Stimulated activated naive CD8-positive, alpha-beta T cell treated with anti-CD3 and anti-CD28 coated beads, Interleukin-15, Interleukin-2, amounts not matched to agents 100 U/mL and 50 U/mL, for 24 hours (primary cell): ENCODE measurements at regions not wholly inside any gene's neighbourhood (a gene's known extent, or its start where the extent isn't known, plus 50 kb on each side); places are given as distances from the start of the nearest gene placed in this dataset.
"Not testable (repeated sequence)": the region's sequence is repeated elsewhere in the genome, so short reads cannot be mapped to it uniquely, and the experiment has no call there.

Source experiments
- ATAC-seq: fragments of 150-1000 bp; cut with Tn5 transposase; one replicate; pipeline ENCODE4 v1.10.0; 2021
- DNase-seq: peaks from one replicate; pipeline ENCODE4 v3.0.0; 2021

DNA sequence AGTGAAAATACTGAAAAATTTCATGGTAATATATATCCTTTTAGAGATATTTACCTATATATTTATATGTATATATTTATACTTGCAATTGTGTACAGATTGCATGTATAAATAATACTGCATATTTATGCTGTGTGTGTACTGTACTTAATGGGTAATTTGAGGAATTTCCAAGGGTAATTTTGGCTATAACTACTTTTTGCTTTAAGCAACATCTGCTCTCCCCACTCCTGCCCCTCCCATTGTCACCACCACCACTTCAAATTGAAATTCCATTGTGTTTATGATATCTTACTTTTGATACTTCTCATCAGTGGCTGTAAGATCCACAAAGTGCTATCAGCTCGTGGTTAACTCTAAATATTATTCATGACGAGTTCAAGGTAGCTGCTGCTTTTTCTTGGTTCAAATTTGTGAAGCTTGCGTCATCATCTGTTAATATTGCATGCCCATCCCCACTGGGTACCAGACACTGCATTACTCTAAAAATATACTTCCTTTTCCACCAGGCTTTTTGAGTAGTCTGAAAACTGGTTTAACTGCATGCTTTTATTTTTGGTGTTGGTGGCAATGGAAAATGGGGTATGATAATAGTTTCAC lies 91.7 kb upstream of the MITF start:
- ATAC-seq (no peak), DNase-seq (no peak)

DNA sequence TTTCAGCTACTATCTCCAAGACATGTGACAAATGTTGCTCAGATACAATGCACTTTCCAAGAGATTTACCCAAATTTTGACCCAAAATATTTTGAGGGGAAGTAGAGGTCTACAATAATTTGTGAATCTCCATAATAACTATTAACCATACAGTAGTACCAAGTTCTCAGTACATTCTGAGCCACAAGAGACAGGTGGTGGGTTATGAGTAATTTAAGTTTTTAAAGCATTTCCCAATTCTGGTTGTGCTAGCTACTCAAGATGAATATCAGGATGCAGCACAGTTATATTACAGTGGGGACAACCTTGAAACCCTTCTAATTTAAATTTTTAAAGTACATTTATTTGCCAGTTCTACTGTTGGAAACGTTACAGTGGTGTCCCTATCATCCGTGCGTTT lies 92.2 kb upstream of the MITF start:
- no peak for DNase-seq
- ATAC-seq, result no peak

DNA sequence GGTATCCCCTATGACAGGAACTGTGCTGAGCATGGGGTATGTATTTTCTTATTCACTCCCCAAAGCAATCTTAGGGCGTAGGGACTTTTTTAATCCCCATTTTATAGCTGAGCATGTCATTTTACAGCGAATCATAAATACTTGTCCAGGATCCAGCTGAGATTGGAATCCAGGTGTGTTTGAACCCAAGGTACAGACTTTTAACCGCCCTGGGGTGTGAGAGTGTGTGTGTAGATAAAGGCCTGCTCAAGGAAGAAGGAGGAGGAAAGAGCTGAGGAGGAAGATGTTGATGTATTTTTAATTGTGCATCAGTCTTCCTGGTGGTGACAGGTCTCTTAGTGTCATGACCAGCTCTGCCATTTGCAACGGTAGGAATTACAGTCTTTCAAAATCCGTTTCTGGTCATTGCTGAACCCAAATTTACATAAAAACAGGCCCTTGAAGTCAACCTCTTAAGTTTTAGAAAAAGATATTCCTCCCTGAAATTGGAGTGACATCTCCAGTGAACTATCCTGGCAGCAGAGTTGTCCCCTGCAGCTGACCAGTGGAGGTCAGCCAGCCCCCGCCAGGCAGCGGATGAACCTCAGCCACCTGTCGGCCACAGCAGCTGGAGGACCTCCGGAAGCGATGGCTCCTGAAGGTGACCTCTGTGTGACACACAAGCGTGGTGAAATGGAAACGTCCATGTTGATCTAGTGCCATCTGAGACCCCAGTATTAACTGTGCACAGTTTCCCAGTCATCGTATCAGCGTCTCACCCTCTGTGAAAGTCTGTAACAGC lies 92.8 kb upstream of the MITF start:
- DNase-seq (no peak), ATAC-seq (no peak)

DNA sequence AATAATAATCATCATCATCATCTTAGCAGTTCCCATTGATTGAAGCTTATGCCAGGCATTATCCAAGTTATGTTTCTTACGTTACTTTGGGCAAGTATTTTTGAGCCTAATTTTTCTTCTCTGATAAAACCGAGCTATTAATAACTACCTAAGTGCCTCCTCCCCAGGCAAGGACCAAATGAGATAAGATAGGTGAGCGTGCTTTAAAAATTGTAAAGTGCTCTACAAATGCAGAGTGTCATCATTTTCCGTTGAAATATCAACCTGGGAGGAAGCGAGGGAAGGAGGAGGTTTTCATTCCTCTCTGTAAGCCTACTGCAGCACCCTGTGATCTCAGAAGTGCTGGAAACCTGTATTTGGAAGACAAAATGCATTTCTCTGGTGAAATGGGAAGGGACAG lies 96.7 kb upstream of the MITF start:
- ATAC-seq, result no peak
- DNase-seq, result no peak

DNA sequence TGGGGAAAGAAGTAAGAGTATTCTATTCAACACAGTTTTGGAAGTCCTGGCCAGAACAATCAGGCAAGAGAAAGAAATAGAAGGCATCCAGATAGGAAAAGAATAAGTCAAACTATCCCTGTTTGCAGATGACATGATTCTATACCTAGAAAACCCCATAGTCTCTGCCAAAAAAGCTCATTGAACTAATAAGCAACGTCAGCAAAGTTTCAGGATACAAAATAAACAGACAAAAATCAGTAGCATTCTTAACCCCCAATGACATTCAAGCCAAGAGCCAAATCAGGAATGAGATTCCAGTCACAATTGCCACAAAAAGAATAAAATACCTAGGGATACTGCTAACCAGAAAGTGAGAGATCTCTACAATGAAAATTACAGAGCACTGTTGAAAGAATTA lies 99.4 kb upstream of the MITF start:
- ATAC-seq (no peak), DNase-seq (no peak)

DNA sequence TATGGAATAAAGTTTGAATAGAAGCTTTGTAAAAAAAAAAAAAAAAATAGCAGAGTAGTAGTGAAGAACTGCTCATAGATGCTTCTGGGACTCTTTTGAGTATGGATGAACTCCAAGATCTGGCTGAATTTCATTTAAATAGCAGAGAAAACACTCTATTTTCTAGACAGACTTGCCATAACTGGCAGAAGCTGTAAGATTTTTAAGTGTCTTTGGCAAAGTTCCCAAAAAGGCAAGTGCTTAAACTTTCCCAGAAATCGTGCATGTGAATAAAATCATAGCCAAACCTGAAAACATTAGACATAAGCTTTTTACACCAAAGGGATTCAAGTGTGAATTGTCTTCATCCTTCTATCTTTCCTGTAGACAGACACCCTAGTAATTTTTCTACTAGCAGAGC lies 110.3 kb upstream of the MITF start:
- ATAC-seq (no peak), DNase-seq (no peak)

DNA sequence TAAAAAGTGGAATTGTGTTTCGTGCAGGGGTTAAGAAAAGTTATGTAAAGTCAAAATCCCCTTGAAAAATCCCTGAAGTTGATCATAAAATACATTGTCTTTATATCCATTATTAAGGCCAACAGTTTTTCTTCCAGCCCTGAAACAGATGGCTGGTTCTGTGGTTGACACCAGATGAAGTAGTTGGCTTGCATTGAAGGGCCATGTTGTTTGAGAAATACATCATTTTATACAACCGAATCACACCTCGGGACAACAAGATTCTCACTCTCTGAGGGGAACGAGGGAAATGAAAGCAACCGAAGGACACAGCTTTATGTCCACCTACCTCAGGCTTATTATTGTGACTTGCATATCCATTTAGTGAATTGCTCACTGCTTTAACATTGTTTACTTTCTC lies 126.0 kb upstream of the MITF start:
- DNase-seq (no peak), ATAC-seq (no peak)

DNA sequence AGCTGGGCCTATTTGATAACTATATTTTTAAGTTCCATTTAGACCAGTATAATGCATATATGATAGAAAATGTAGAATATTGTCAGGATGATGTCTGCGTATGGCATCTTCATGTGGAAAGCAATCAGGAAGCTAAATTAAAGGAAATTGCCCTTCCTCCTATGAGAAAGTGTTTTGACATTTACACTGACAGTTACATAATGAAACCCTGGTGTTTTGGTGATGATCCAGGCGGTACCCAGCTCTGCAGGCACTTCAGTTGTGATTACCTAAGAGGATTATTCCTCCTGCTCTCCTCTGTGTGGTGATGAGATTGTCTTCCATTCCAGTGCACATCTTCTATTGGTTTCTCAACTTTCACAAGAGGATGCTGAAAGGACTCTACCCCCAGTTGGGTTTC lies 126.5 kb upstream of the MITF start:
- no peak for DNase-seq
- no peak for ATAC-seq

DNA sequence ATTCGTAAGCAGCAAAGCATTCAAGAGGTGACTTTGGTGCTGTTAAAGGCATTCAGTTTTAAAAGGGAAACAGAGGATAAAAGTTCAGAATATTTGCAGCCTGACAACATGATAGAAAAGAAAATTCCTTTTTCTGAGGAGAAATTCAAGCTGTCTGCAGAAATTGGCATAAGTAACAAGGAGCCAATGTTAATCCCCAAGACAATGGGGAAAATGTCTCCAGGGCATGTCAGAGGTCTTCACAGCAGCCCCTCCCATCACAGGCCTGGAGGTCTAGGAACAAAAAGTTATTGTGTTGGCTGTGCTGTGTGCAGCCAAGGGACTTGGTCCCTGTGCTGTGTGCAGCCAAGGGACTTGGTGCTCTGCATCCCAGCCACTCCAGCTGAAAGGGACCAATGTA lies 129.7 kb upstream of the MITF start:
- not testable (repeated sequence) for ATAC-seq, DNase-seq

DNA sequence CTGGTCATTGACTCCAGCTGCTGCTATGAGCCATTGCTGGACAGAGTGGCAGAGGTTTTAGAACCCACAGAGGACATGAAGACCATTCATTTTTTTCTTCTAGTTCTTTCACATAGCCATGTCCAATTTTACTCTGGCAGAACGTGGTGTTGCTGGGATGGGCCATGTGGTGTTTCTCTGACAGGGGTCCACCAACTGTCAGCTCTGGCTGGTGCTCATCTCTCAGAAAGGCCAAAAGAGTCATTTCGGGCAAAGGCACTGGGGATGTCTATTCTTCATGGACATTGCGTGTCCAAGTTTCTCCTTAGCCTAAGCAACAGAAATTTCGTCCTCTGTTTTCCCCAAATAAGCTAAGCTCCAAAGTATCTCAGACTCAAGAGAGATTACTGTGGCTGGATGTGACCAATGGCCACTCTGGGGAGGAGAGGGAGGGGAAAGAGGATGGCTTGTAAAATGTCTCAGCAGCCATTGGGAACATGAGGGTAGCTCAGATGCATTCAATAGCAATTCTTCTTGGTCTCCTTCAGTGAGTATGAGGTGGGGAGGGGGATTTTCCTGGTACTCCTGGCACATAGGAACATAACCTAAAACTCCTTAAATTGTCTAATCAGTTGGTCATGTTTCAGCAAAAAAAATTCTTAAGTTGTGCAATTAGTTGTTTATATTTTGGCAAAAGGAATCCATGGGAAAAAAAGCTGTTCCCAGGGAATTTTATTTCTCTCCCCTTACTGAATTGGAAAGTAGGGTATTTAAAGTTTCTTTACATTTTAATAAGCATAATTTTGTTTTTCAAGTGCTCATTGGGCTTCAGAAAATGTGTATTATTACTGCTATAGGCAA lies 131.6 kb upstream of the MITF start:
- DNase-seq (no peak), ATAC-seq (no peak)

DNA sequence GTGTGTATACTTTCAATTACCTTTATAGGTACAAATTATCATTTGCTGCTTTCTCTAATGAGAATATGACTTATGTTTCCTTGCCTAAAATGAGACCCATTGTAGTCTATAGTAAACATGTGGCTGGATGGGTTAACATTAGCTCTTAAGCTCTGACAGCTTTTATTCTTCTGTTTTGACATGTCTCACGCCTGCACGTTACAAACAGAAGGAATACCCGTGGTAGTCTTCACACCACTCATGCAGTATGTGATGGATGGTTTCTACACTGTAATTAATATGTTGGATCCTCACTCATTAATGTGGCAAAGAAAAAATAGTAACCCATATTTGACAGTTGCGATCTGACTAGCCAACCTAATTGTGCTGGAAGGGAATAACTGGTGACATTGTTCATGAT lies 133.4 kb upstream of the MITF start:
- no peak for ATAC-seq
- no peak for DNase-seq

DNA sequence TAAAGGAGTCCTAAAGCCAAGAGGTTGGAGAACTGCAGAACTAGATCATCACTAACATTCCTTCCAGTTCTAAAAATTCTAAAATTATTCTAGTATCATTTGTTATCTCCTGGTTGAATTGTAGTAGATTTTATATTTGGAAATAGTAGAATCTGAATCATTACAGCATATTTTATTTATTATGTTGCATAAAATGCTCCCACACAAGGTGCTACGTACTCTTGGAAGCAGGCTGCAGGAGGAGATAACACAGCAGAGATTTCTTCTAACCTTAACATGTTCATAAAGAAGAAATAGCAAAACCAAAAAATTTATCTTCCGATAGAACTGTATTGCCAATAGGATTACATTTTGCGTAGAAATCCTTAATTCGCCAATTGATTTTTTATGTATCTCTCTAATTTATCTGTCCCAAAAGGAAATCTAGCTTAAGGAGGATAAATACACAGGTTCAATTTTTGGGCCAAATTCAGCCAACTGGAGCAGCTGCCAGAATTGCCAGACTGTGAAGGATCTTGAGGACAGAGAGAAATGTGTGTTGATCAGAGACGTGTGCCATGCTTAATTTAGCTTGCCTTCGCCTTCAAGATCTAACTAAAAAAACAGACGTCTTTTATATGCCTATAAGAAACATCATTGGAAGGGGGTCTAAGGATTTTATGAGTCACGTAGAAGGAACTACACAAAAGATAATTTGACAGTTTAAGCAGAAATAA lies 134.4 kb upstream of the MITF start:
- no peak for ATAC-seq

DNA sequence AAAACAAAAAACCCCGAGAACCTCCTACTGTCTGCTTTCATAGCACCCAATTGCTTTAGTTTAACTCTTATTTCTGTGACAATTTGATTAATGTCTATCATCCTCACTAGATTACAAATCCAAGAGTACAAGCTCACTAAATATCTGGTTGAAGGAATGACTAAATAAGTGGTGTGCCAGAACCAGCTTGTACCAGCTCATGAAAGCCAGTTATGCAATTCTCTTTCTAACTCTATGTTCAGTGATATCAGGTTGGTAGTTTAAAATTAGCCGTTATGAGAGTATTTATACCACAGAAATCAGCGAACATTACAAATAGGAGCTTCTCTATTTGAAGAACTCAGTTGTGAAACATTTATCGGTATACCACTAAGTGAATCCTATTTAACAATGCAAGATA lies 137.2 kb upstream of the MITF start:
- ATAC-seq, result no peak
- no peak for DNase-seq

More for the DNA sequence above, 134.4 kb upstream of the MITF start:
- DNase-seq, result no peak

DNA sequence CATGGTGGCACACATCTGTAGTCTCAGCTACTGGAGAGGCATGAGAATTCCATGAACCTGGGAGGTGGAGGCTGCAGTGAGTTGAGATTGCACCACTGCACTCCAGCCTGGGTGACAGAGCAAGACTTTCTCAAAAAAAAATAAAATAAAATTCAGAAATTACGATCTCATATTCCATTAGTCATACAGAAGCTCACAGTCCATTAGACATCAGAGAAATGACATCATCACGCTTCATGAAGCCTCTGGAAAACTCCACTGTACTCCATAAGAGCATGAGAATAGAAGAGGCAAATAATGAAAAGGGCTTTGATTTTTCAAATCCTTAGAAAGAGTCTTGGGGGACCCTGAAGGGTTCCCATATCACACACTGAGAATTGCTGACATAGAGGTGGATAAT lies 145.0 kb upstream of the MITF start:
- no peak for ATAC-seq
- no peak for DNase-seq

DNA sequence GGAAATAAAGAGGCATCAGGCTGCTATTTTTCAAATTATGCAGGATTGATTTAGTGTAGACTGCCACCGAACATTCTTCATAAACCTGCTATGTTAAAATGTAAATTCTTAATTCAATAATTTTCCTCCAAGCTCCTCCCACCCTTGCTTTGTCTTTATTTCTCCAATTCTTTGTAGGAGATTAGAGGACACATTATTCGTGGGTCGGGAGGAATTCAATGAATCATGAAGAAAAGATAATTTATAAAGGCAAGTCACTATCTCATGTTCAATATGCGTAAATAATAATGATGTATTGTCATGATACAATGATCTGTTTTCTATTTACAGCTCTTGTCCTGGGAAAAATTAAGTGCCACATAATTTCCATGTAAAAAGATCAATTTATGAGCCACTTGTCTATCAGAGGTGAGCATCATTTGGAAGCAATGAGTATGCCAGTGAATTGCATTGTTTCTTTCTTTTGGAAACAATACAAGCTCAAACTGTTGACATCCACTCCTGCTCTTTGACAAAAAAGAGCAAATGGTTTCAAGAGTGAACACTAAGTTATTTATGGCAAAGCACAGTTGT lies 148.0 kb upstream of the MITF start:
- DNase-seq (no peak), ATAC-seq (no peak)

DNA sequence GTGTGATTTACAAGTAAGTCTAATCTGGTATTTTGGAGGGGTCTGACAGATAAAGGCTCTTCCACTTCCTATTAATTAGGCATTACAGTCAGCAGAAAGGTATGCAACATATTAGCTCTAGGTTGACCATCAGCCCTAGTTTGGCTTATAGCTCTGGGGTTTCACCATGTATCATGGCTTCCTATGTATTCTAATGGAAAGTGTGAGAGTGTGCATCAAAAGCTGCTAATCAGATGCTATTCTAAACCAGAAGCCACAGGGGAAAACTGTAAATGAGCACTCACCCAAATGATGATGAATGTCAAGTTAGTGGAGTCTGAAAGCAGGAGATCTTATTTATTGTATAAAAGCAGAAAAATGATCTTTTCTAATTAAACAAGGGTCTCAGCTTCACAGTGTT lies 149.2 kb upstream of the MITF start:
- DNase-seq, result no peak
- ATAC-seq, result no peak

DNA sequence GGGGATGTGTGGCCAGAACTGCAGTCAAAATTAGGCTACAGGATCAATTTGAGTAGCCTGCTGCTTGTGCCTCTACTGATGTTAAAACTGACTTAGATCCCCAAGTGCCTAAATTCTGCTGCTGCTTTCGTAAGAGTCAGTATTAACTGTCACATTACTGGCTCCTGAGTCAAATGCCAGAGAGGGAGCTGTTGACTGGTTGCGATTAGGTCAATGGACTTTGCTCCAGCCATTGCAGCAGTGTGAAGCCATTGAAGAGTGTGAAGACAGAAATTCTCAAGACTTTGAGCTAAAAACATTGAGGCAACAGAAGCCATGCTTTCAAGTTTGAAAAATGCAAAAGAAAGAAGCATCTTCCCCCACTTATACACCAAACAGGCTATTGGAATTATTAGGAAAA lies 151.1 kb upstream of the MITF start:
- DNase-seq (no peak), ATAC-seq (no peak)

DNA sequence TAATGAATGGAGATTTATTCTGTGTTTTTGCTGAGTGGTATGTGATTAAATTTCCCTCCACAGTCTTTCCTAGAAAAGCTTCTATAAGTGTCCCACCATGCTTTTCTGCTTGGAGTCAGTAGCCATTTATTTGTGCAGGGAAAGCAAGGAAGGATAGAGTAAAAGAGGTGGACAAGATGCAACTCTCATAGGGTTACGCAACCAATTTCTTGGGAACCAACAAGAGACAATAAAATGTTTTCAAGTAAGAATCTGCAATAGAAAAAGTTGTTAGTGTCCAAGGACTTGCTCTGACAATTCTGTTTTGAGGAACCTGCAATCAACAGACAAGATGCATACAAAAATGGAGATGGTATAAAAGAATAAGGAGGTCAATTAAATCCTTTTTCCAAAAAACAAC lies 153.8 kb upstream of the MITF start:
- DNase-seq, result no peak
- ATAC-seq, result no peak

DNA sequence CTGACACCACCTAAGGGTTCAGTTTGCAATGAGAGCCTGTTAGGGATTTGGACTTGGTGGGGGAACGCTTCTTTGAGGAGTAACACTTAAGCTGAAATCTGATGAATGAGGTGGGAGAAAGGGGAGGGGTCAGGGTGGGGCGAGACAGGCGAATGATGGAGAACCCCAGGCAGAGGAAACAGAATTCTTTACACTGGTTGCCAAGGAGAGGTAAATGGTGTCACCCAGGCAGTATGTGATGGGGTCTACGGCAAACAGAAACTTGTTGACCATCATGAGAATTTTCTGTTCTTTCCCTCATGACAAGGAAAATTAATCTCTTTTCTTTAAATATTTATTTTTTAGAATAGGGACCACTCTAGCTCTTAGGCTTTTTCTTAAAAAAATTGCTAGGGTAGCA lies 157.2 kb upstream of the MITF start:
- DNase-seq (no peak), ATAC-seq (no peak)

DNA sequence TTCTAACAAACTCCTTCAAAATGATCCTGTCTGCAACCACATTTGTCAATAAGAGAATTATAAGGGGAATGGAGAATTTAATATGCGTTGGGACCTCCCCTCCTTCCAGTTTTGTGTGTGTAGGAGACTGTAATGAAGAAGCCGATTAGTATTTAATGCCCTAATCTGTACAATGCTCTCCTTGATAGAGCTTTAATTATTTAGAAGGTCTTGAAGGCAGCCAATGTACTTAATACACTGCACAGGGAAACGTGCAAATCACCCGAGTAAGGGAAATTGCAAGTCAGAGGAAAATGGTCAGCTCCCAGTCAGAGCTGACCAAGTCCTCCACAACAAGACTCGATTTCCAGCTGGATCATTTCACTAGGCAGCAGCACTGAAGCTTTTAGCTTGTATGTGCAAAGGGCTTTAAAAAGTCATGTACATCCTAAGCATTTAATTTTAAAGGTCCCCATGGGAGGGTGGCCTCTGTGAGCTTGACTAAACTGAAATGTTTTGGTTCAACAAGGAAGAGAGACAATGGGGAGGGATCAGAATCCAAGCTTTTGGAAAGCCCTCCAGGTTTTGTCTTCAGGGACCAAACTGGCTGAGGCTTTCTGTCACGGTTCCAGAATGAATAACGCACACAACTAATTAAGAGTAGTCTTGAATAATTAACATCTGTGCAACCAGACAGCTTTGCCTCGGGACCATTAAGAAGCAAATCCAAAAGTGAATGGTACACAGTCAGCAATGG lies 159.8 kb upstream of the MITF start:
- DNase-seq (no peak), ATAC-seq (no peak)

DNA sequence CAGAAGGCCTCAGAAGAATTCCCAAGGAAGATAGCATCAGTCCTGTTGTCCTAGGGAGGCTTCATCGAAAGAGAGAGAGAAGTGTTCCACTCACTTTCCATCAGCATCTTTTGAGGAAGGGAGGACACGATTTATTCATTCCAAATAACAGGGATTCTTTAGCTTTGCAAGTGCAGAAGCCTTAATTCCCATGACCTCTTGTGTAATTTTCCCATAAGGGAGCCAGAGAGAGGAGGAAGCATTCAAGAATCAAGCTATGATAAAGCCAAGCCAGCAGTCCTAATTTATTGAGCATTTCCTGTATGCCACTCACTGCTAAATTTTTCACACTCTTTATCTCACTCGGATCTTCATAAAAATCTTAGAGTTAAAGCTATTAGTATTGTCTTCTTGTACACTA lies 169.7 kb upstream of the MITF start:
- DNase-seq (no peak), ATAC-seq (no peak)

DNA sequence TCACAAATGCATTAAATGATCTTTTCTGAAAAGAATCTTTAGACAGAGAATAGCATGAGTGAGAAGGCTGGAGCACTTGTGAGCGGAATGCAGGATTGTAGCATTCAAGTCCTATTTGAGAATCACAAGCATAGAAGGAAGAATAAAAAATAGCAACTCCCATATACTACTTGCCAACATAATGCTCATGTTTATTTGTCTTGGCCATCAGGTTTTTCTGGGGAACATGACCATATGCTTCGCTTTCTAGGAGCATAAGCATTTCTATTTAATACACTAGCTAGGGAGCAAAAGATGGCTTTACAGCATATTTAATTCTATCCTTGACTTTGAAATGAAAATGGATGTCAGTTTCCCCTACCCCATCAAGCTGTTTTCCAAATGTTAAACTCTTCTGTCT lies 170.3 kb upstream of the MITF start:
- DNase-seq, result no peak
- no peak for ATAC-seq
